DND-41 (cell line): ENCODE measurements at regions not wholly inside any gene's neighbourhood (a gene's known extent, or its start where the extent isn't known, plus 50 kb on each side); places are given as distances from the start of the nearest gene placed in this dataset.

Source experiments
- ATAC-seq: fragments of 200-7000 bp; cut with Tn5 transposase; 3 replicates; pipeline ENCODE4 v1.9.1; 2021; ENCODE audit warnings: low read depth; ENCODE audit not compliant: insufficient read depth
- DNase-seq: peaks from one replicate; pipeline ENCODE4 v3.0.0-alpha.2; 2020
- H2AFZ ChIP-seq: 2 replicates; pipeline ENCODE4 v1.6.0; 2012; ENCODE audit warnings: low read depth, low read length
- H3K27ac ChIP-seq: 2 replicates; pipeline ENCODE4 v1.5.1; 2012; ENCODE audit warnings: low read length, inconsistent platforms
- H3K27me3 ChIP-seq: fragments of 200-600 bp; sonication (generic); 2 replicates; pipeline ENCODE4 v1.6.0; 2012; ENCODE audit warnings: low read length, mild to moderate bottlenecking, inconsistent platforms; ENCODE audit not compliant: insufficient read depth, poor library complexity
- H3K36me3 ChIP-seq: 2 replicates; pipeline ENCODE4 v1.5.1; 2012; ENCODE audit warnings: low read length, inconsistent platforms; ENCODE audit not compliant: insufficient read depth
- H3K4me1 ChIP-seq: 2 replicates; pipeline ENCODE4 v1.5.1; 2012; ENCODE audit warnings: mild to moderate bottlenecking, low read length; ENCODE audit not compliant: insufficient read depth
- H3K4me2 ChIP-seq: 2 replicates; pipeline ENCODE4 v1.6.0; 2012; ENCODE audit warnings: mild to moderate bottlenecking, moderate library complexity, low read length, inconsistent platforms; ENCODE audit not compliant: insufficient read depth
- H3K4me3 ChIP-seq, 2 experiments: fragments of 200-600 bp in 1 of 2; shearing (Covaris generic) in 1 of 2; 2 replicates each; pipeline ENCODE4 v1.5.1; 2012 to 2016; ENCODE audit warnings: inconsistent platforms in 2 of 2, low read length in 2 of 2, mild to moderate bottlenecking in 2 of 2, low read depth in 1 of 2, moderate library complexity in 1 of 2
- H3K79me2 ChIP-seq: 2 replicates; pipeline ENCODE4 v1.6.0; 2012; ENCODE audit warnings: low read length, inconsistent platforms; ENCODE audit not compliant: insufficient read depth
- H3K9ac ChIP-seq: 2 replicates; pipeline ENCODE4 v1.6.0; 2012; ENCODE audit warnings: low read depth, mild to moderate bottlenecking, inconsistent platforms, low read length, moderate library complexity
- H3K9me3 ChIP-seq: 2 replicates; pipeline ENCODE4 v1.5.1; 2012; ENCODE audit warnings: low read length, moderate library complexity, mild to moderate bottlenecking, inconsistent platforms; ENCODE audit not compliant: insufficient read depth, severe bottlenecking
- H4K20me1 ChIP-seq: 2 replicates; pipeline ENCODE4 v1.6.0; 2012; ENCODE audit warnings: low read length; ENCODE audit not compliant: insufficient read depth
- CTCF ChIP-seq: IDR thresholded peaks from 2 replicates; pipeline ENCODE4 v1.5.1; 2012; ENCODE audit warnings: borderline replicate concordance, low read length, moderate library complexity, mild to moderate bottlenecking; ENCODE audit not compliant: poor library complexity, severe bottlenecking; ENCODE audit errors: extremely low read depth
- EZH2 ChIP-seq: IDR thresholded peaks from 3 replicates; pipeline ENCODE4 v1.6.1; 2012; ENCODE audit warnings: borderline replicate concordance, low read depth, mild to moderate bottlenecking, moderate library complexity, low read length, inconsistent platforms; ENCODE audit not compliant: severe bottlenecking

GRCh38 chr5:105978011-105978410, 1692.7 kb downstream of the EFNA5 start:
- Histone ChIP-seq H2AFZ (no peak overlapping the region), H4K20me1 (no peaks in the 10 kb centered on the region), H3K9ac (no peak overlapping the region), H3K27me3 (no peaks in the 10 kb centered on the region), H3K79me2 (no peaks in the 10 kb centered on the region), H3K4me1 (no peaks in the 10 kb centered on the region), H3K4me3 (no peak overlapping the region), H3K4me2 (no peak overlapping the region), H3K36me3 (no peaks in the 10 kb centered on the region), H3K27ac (no peak overlapping the region), H3K9me3 (no peaks in the 10 kb centered on the region)
- ATAC-seq = no peak
- no peak for DNase-seq
- TF ChIP-seq CTCF (no peak), EZH2 (no peak)

GRCh38 chr5:105977163-105977562, 1693.6 kb downstream of the EFNA5 start:
- Histone ChIP-seq H2AFZ (no peak overlapping the region), H3K4me3 (no peak overlapping the region), H4K20me1 (no peaks in the 10 kb centered on the region), H3K4me2 (no peak overlapping the region), H3K27me3 (no peaks in the 10 kb centered on the region), H3K79me2 (no peaks in the 10 kb centered on the region), H3K9ac (no peak overlapping the region), H3K9me3 (no peaks in the 10 kb centered on the region), H3K4me1 (no peaks in the 10 kb centered on the region), H3K36me3 (no peaks in the 10 kb centered on the region), H3K27ac (no peak overlapping the region)
- TF ChIP-seq CTCF (no peak), EZH2 (no peak)
- no peak for ATAC-seq
- DNase-seq = no peak

- Histone ChIP-seq H3K9me3 (no peaks in the 10 kb centered on the region), H3K27ac (no peak overlapping the region), H3K4me3 (no peak overlapping the region), H3K27me3 (no peaks in the 10 kb centered on the region), H3K4me2 (no peak overlapping the region), H3K9ac (no peak overlapping the region), H3K36me3 (no peaks in the 10 kb centered on the region), H2AFZ (no peak overlapping the region), H3K79me2 (no peaks in the 10 kb centered on the region), H3K4me1 (no peaks in the 10 kb centered on the region), H4K20me1 (no peaks in the 10 kb centered on the region)
- ATAC-seq = no peak
- DNase-seq = no peak
- TF ChIP-seq EZH2 (no peak), CTCF (no peak)
These were observed 1699.8 kb downstream of the EFNA5 start for GRCh38 chr5:105970919-105971318.

- ATAC-seq = no peak
- no peak for DNase-seq
- Histone ChIP-seq H3K27me3 (no peaks in the 10 kb centered on the region), H3K4me1 (no peaks in the 10 kb centered on the region), H3K36me3 (no peaks in the 10 kb centered on the region), H3K27ac (no peak overlapping the region), H3K4me2 (no peak overlapping the region), H2AFZ (no peak overlapping the region), H3K79me2 (no peaks in the 10 kb centered on the region), H4K20me1 (no peaks in the 10 kb centered on the region), H3K9ac (no peak overlapping the region), H3K9me3 (no peaks in the 10 kb centered on the region), H3K4me3 (no peak overlapping the region)
- TF ChIP-seq CTCF = no peak
- TF ChIP-seq EZH2 = no peak
These were observed 1701.8 kb downstream of the EFNA5 start for GRCh38 chr5:105968981-105969380.
